ENCODE measurements at regions not wholly inside any gene's neighbourhood (a gene's known extent, or its start where the extent isn't known, plus 50 kb on each side); places are given as distances from the start of the nearest gene placed in this dataset.

GRCh38 chr18:34959989-34960388, 81.2 kb upstream of the MAPRE2 start:
- no peak for ATAC-seq
- Histone ChIP-seq H3K36me3 (ENCODE audit: control insufficient read depth, insufficient read depth, low read length) (no peaks in the 10 kb centered on the region), H3K4me3 (ENCODE audit: low read depth in 2 of 2, low read length in 2 of 2) (no peak overlapping the region), H3K4me1 (ENCODE audit: control insufficient read depth, insufficient read depth, low read length) (no peaks in the 10 kb centered on the region), H3K27me3 (ENCODE audit: control insufficient read depth, insufficient read depth, low read length) (no peaks in the 10 kb centered on the region), H3K27ac (ENCODE audit: low read length) (no peak overlapping the region), H3K9me3 (ENCODE audit: control insufficient read depth, insufficient read depth, low read depth, low read length) (no peaks in the 10 kb centered on the region)
- ChIA-PET CTCF (no interaction called here), POLR2A (no interaction called here)
- intact Hi-C loops (cut with micrococcal nuclease; ENCODE audit: unreplicated experiment) (no loop called here), in situ Hi-C loops (cut with HindIII; ENCODE audit: low pct_unique_long_range_greater_than_20kb, low sequenced_read_pairs) (no loop called here)
- DNase-seq (ENCODE audit: low read depth, low spot score), result no peak
- no TSS peak for BruUV-seq (replicated peaks)
- TF ChIP-seq, protein P1, sequence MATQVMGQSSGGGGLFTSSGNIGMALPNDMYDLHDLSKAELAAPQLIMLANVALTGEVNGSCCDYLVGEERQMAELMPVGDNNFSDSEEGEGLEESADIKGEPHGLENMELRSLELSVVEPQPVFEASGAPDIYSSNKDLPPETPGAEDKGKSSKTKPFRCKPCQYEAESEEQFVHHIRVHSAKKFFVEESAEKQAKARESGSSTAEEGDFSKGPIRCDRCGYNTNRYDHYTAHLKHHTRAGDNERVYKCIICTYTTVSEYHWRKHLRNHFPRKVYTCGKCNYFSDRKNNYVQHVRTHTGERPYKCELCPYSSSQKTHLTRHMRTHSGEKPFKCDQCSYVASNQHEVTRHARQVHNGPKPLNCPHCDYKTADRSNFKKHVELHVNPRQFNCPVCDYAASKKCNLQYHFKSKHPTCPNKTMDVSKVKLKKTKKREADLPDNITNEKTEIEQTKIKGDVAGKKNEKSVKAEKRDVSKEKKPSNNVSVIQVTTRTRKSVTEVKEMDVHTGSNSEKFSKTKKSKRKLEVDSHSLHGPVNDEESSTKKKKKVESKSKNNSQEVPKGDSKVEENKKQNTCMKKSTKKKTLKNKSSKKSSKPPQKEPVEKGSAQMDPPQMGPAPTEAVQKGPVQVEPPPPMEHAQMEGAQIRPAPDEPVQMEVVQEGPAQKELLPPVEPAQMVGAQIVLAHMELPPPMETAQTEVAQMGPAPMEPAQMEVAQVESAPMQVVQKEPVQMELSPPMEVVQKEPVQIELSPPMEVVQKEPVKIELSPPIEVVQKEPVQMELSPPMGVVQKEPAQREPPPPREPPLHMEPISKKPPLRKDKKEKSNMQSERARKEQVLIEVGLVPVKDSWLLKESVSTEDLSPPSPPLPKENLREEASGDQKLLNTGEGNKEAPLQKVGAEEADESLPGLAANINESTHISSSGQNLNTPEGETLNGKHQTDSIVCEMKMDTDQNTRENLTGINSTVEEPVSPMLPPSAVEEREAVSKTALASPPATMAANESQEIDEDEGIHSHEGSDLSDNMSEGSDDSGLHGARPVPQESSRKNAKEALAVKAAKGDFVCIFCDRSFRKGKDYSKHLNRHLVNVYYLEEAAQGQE (IDR thresholded peaks at IDR 0.05; ENCODE audit: insufficient read depth in 1 of 2, low read depth in 2 of 2, low read length in 1 of 2), result no peak
- TF ChIP-seq SIN3A (IDR thresholded peaks at IDR 0.05; ENCODE audit: borderline replicate concordance, insufficient read depth, low read depth, low read length), result no peak
- TF ChIP-seq TCF7L2 (IDR thresholded peaks at IDR 0.05; ENCODE audit: low read depth, low read length), result no peak
- no peak for TF ChIP-seq POLR2AphosphoS5 (IDR thresholded peaks at IDR 0.05; ENCODE audit: low read depth, low read length)
- no peak for TF ChIP-seq CTCF (IDR thresholded peaks at IDR 0.05)

- Histone ChIP-seq H3K27me3 (ENCODE audit: control insufficient read depth, insufficient read depth, low read length) (no peaks in the 10 kb centered on the region), H3K27ac (ENCODE audit: low read length) (no peak overlapping the region), H3K36me3 (ENCODE audit: control insufficient read depth, insufficient read depth, low read length) (no peaks in the 10 kb centered on the region), H3K4me1 (ENCODE audit: control insufficient read depth, insufficient read depth, low read length) (no peaks in the 10 kb centered on the region), H3K9me3 (ENCODE audit: control insufficient read depth, insufficient read depth, low read depth, low read length) (no peaks in the 10 kb centered on the region), H3K4me3 (ENCODE audit: low read depth in 2 of 2, low read length in 2 of 2) (no peak overlapping the region)
- ChIA-PET CTCF (no interaction called here), POLR2A (no interaction called here)
- in situ Hi-C loops (cut with HindIII; ENCODE audit: low pct_unique_long_range_greater_than_20kb, low sequenced_read_pairs), result no loop called here
- BruUV-seq (replicated peaks), result no TSS peak
- TF ChIP-seq CTCF (IDR thresholded peaks at IDR 0.05) (no peak), SIN3A (IDR thresholded peaks at IDR 0.05; ENCODE audit: borderline replicate concordance, insufficient read depth, low read depth, low read length) (no peak), POLR2AphosphoS5 (IDR thresholded peaks at IDR 0.05; ENCODE audit: low read depth, low read length) (no peak), TCF7L2 (IDR thresholded peaks at IDR 0.05; ENCODE audit: low read depth, low read length) (no peak)
- TF ChIP-seq, protein P1 (IDR thresholded peaks at IDR 0.05; ENCODE audit: insufficient read depth in 1 of 2, low read depth in 2 of 2, low read length in 1 of 2), result no peak
- intact Hi-C loops (cut with micrococcal nuclease; ENCODE audit: unreplicated experiment), result no loop called here
- ATAC-seq (no peak), DNase-seq (ENCODE audit: low read depth, low spot score) (no peak)
Observed at GRCh38 chr18:34965108-34965507, 76.1 kb upstream of the MAPRE2 start.
